Esophagus squamous epithelium (tissue), 4 donors: ENCODE measurements at regions not wholly inside any gene's neighbourhood (a gene's known extent, or its start where the extent isn't known, plus 50 kb on each side); places are given as distances from the start of the nearest gene placed in this dataset.

Experiments used
- CTCF ChIP-seq, 6 experiments: fragments of 450-650 bp in 4 of 6; fragments of 200-600 bp in 2 of 6; sonication (generic) in 2 of 6; IDR thresholded peaks; one replicate each; pipeline ENCODE4 v1.5.1; 2016 to 2019; ENCODE audit warnings: antibody characterized with exemption in 6 of 6, mild to moderate bottlenecking in 4 of 6, moderate library complexity in 4 of 6
- POLR2A ChIP-seq, 4 donors: fragments of 450-650 bp; IDR thresholded peaks; one replicate each; pipeline ENCODE4 v1.6.1; 2017; ENCODE audit warnings: antibody characterized with exemption in 4 of 4, mild to moderate bottlenecking in 4 of 4, moderate library complexity in 3 of 4

GRCh38 chr14:56896922-56897321, 86.6 kb upstream of the OTX2 start:
- TF ChIP-seq CTCF (IDR thresholded peaks at IDR 0.05) (no peak), POLR2A (IDR thresholded peaks at IDR 0.05) (no peak)
